Stromal cell of bone marrow (primary cell): ENCODE measurements at regions not wholly inside any gene's neighbourhood (a gene's known extent, or its start where the extent isn't known, plus 50 kb on each side); places are given as distances from the start of the nearest gene placed in this dataset.
"Not testable (repeated sequence)": the region's sequence is repeated elsewhere in the genome, so short reads cannot be mapped to it uniquely, and the experiment has no call there.

Experiments
- DNase-seq: peaks from one replicate; pipeline ENCODE4 v3.0.0-alpha.2; 2012; ENCODE audit warnings: low read depth

DNA sequence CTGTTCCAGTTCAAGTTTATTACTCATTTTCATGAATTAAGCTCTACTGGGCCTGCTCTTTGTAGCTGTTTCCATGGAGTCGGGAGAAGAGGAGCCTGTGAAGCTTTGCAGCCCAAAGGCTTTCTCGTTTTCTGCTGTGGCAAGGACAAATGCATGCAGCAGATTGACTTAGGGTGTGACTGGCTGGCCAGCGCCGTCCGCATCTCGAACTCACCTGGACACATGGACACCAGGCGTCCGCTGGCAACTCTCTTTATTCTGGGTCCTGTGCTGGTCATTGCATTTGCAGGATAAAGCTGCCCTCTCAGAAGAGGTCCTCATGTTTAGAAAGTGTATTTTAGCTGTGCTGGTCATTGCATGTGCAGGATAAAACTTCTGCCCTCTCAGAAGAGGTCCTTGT lies 350.4 kb downstream of the TMEM121 start:
- no peak for DNase-seq

DNA sequence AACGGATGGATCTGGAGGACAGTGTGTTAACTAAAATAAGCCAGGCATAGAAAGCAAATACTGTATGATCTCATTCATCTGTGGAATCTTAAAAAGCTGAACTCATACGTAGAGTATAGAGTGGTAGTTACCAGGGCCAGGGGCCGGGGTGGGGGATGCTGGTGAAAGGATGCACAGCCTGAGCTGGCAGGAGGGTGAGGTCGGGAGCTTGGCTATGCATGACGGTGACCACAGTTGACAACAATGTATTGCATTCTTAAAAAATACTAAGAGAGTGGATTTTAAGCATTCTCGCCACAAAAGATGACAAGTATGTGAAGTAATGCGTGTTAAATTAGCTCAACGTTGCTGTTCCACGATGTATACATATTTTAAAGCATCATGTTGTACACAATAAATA lies 351.3 kb downstream of the TMEM121 start:
- no peak for DNase-seq

DNA sequence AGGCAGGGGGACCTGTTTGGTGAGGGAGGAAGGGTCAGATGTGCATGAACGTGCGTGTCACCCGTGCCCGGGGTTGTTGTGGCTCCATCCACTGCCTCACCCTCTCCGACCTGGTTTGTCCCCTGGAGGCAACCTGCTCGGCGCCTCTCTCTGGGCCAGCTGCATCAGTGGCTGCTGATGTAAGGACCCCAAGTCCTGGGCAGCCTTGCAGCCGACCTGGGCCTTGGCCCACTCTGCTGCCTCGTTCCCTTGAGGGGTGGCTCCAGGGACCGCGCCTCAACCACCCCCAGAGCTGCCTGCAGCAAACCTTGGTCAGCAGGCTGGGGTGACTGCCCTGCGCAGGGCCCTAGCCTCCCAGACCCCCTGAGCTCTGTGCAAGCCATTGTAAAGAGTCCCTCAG lies 351.7 kb downstream of the TMEM121 start:
- no peak for DNase-seq

DNA sequence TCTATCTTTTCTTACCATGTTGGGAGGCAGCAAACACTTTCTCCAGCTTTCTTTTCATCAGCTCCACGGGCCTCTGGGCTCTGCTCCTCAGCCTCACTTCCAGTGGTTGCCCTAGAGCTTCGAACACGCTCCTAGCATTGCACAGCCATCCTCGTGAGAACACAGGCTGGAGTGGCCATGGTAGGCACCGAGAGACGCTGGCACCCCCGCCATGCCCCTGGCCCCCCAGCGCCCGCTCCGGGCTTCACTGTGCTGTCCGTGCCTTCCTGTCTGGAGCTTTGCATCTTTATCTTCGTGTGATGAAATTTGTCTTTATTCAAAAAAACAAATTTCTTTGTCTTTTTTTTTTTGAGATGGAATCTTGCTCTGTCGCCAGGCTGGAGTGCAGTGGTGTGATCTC lies 352.2 kb downstream of the TMEM121 start:
- DNase-seq = no peak

DNA sequence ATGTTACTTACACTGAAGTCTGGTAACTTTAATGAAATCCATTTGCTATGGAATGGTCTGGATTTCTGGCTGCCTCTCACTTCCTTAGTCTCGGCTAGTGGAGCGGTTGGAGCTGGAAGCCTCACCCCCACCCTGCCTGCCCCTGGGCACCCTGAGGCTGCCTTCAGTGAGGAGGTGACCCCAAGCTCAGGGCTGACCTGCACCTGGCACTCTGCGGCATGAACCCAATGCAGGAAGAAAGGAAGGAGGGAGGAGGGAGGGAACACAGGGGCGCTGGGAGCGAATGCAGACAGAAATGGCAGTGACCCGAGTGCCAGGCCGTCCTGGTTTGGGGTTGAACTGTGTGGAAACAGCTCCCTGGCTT lies 353.1 kb downstream of the TMEM121 start:
- no peak for DNase-seq

DNA sequence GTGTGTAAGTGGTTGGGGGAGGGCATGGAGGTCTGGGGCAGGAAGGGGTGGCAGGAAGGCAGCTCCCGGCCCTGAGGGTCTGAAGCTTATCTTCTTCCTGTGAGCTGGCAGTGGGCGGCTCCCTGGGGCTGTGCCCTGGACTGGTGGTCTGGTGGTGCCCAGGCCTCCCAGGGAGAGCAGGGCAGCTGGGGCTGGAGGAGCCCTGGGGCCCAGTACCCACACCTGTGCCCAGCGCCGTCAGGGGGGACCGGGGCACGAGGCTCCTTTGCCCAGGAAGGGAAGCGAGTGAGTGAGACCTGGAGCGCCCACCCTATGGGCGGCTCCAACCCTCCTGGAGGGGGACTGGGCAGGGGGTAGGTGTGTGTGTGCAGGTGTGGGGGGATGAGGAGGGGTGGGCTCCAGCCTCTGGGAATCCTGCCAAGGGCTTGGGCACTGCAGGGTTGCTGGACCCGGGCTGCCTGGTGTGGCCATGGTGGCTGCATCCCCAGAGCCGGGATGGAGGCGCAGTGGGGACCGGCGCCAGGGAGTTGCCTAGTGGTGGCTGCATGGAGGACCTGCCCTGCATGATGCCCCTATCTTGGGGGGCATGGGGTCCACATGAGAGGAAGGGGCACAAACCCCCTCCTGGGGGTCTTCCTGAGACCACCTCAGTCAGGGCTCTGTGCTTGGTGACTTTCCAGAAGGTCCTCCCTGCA lies 353.6 kb downstream of the TMEM121 start:
- no peak for DNase-seq

DNA sequence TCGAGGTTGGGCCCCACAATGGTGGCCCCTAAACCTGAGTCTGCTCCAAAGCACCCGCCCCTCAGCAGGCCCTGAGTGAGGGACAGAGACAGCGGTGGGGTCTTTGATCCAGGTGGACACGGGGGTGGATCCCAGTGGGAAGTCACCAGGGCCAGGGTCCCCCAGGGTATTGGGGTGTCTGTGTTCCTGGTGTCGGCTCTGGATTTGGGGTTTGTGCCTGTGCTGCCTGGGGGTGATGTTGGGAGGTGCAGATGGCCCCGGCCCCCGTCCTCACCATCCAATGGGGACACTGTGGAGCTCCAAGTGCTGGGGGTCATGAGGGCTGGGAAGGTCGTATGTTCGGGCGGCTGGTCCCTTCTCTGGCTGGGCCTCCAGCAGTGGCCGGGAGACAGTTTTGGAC lies 354.2 kb downstream of the TMEM121 start:
- DNase-seq = no peak

DNA sequence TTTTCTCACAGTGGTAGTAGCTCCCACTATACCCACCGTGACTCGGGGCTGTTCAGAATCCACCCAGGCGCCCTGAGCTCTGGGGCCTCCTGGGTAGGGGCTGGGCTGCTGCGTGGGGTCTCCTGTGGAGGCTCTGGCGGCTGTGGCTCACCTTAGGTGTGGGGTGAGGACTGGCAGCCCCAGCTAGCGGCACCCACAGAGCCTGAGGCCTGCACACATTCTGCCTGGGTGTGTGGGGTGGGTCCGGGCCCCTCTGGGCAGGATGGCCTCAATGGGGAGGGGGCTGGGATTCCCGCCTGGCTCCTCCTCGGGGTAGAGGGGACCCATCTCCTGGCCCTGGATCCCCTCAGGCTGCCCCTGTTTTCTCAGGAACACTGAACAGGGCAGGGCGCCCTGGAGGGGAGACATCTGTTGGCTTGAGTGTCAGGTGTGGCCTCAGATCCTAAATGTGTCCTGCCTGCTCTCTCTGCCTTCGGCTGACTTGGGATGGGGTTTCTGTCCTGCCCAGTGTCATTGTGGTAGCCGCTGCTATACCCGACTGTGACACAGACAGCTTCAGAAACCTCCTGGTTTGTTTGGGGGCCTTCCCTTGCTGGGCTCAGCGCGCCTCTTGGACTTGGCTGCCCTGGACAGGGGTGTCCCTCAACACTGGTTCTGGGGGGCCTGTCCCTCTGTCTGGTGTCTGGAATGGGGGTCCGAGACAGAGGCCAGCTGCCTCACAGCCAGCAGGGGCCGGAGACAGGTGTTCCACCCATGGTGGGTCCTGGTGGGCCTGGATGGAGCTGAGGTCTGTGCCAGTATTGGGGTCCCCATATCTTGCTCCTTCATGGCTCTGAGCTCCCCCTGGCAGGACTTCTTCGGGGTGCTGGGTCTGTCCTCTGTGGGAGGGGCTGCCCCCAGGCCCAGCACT lies 354.9 kb downstream of the TMEM121 start:
- DNase-seq = no peak

DNA sequence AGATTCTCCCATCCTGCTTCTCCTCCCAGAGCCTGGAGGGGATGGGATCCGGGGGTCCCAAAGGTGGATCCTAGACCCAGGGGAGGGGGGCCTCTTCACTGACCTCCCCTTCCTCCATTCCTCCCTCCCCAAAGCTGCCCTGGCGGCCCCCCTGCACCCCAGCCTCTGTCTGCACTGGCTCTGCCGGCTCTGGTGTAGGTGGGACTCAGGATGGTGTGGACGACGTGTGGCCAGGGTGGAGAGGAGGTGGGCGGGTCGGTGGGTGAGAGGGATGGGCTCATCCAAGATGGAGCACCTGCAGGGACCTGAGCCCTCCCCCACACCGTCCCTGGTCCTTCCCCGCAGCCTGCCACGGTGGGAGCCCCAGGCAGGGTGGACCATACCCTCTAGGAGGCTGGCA lies 355.6 kb downstream of the TMEM121 start:
- not testable (repeated sequence) for DNase-seq

DNA sequence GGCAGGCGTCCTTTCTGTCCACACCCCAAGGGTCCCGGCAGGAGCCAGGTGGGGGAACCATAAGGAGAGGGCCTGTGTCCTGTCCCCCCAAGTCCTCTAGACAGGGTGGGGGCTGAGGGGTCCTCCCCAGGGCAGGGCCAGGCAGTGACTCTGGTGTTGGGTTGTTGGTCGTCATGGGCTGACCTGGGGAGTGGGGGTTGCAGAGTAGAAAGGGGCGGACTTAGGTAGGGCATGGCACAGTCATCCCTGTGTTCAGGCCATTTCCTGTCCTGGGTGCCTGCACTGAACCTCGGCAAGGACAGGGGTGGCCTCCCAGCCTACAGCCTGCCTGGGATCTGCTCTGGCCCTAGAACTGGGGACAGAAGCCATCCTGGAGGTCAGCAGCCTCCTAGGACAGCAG lies 356.2 kb downstream of the TMEM121 start:
- no peak for DNase-seq

DNA sequence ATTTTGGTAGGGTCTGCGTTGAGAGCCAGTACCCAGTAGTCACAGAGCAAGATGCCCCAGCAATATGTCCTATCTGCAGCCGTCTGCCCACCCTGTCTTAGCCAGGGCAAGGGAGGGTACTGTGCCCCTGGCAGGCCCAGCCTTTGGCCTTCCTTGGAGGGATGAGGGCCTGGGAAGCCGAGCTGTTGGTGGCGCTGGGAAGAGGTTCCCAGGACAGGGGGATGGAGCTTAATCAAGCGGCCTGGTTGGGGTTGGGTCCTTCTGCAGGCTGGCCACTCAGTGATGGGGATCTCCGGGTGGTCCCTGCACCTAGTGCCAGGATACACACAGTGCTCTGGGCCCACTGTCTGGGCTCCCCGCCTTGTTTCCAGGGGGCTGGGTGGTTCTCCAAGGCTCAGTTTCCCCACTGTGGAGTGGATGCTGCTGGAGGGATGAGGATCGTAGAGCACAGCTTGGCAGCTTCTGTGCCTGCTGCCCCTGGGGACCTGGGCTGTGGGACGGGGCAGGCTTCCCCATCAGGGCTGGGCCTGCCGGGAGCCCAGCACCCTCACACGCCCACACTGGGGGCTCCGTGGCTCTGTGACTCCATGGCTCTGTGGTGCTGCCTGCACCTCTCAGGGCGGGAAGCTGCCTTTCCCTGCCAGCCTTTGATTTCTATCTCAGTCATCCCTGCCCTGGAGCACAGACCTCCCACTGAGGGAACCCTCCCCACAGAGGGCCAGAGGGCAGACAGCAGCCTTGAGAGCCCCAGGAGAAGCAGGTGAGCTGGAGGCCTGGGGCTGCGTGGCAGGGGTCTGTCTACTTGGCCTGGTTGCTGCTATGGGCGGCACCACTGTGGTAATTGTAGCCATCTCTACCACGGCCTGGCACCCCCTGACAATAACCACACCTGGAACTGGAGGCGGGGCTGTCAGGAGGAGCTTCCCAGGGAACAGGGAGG lies 357.0 kb downstream of the TMEM121 start:
- DNase-seq = no peak

DNA sequence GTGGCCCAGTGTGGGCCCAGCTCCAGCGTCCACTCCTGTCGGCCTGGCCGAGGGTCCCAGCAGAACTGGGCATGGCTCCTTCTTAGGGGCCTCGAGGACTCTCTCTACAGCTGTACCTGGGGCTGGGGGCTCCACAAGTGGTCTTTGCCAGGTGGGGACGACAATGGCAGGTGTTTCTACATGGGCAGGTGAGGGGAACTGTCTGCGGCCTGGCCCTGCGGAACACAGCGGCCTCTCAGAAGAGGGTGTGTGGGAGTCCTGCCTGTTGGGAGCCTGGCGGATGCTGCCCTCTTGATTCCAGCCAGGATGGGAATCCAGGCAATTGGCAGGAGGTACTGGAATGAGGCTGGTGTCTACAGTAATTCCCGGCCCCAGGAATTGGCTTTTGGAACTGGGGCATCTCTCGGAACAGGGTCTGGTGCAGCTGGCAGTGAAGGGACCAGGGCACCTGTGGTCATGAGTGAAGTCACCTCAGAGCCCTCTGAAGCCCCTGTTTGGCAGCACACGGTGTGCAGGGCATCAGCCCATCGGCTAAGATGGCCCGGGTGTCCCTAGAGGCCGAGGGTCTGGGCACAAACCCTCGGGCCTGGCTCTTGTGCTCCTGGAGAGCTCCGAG lies 357.9 kb downstream of the TMEM121 start:
- not testable (repeated sequence) for DNase-seq

DNA sequence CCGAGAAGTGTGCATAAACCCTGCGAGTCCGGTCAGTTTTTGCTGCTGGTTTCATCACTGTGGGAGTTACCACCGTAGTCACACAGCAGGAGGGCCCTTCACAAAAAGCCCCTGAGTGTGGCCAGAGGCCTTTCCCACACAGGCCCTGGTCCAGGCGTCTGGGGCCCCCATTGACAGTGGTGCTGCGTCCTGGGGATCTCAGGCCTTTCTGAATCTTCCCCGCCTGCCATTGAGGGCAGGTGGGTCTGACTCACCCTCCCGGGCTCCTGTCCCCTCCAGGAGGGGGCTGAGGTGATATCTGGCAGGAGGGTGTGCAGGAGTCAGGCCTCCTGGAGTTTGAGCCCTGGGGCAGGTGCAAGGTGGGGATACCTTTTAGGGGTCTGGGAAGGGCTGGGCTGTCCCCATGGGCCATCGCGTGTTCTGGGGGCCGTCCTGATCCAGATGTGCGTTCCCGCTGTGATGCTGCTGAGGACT lies 358.5 kb downstream of the TMEM121 start:
- no peak for DNase-seq

DNA sequence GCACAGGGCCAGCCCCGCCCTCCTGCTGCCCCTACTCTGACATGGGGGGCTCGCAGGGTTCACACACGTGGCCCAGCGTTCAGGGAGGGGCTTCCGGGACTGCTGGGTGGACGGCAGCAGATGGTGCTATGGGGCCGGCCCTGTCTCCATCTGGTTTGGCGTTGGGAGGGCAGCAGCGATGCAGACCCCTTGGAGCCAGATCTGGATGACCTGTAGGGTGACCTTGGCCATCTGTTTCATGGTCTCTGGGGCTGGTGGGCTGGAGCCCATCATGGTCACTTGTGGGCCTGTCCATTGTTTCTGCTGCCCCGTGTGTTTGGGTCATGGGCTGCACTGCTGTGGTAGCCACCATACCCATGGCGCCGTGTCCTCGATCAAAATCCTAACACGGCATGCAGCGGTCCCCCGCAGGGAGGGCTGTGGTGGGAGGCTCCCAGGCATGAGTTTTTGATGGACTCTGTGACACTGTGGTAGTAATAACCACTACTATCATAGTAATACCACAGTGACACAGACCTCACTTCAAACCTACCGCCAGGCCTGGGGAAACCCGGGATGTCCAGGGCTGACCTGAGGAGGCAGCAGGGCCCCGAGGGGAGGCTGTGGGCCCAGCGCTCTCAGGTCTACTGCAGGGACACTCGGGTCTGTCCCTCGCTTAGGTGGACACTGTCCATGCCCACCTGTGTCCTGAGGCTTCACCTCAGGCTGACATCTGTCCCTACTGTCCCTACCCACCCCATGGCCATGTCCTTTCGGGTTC lies 359.4 kb downstream of the TMEM121 start:
- DNase-seq = no peak

DNA sequence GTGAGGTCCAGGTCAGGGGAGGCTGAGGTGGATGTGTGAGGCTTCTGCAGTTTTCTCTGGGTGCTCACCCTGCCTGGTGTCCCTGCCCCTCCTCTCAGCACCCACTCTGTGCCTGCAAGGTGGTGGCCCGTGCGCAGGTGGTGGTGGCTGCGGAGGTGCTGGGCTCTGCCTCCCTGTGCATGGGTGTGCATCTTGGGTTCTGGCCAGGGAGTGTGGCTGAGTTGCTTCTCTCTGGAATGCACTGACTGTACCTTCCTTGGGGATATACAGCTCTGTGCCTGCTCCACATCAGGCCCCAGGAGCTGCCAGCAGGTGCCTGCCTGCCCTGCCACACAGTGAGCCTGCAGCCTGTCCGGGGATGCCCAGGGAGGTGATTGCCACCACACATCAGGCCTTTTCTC lies 360.4 kb downstream of the TMEM121 start:
- DNase-seq = not testable (repeated sequence)

DNA sequence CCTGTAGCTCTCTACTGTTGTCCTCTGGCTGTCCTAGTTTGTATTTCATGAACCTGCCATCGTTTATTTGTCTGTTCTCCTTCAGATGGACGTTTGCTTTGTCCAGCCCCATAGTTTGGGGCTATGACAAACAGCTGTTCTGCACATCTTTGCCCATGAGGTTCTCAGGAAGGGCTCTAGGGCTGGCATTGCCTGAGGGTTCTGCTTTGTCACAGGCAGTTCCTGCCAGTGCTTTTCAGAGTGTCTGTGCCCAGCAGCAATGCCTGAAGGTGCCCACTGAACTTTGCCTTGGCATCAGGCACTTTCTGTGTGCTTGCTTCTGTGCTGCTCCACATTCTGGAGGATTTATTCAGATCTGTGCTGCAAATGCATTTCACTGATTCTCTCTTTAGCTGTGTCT lies 361.3 kb downstream of the TMEM121 start:
- no peak for DNase-seq

DNA sequence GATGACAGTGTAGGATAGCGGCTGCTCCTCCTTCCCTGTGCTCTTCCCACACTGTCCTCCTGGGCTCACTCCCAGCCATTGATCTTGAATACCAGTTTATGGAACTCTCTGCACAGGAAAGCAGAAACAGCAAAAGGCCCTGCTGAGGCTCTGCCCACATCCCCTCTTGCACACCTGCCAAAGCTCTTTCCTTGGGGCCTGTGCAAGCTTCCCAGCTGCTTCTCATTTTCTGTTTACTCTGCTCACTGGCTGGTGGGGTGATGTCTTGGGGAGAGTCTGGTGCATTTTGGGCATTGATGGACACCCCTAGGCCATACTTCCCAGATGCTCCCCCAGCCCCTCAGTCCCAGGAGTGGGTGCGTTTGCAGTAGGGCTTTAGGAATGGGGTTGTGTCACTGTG lies 361.8 kb downstream of the TMEM121 start:
- no peak for DNase-seq

DNA sequence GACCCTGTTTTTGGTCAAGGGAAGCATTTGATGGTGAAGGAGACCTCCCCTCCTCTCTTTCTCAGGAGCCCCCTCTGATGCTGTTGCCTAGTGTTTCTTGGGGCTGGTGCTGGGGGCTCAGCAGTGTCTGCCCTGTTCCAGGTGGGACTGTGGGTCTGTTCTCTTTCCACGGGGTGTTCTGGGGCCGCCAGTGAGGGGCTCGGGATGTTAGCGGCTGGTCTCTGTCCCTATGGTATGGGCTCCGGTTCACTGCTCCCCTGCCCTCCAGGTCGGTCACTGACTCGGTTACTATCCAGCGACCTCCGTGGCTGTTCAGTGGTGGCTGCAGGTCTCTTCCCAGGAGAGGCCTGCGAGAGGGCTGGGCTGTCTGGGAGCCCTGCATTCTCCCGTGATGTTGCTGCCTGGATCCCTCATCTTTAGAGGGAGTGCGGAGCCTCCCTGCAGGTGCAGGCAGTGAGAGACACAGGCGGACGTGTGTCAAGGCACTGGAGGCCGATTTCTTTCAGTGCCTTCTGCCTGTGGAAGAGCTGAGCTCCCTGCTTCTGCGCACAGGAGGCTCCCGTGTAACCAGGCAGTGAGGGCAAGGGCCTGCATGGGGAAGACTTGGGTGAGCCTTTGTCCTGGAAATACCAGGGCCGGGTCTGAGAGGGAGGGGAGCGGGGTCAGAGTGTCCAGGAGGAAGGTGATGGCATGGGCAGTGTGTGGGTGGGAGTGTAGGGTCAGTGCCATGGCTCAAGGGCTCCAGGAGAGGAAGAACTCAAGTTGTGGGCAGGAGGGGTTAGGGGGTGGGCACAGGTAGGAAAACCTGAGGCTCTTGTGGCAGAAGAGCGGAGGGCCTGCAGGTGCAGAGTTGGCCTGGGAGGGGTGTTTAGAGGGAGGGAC lies 362.6 kb downstream of the TMEM121 start:
- no peak for DNase-seq

DNA sequence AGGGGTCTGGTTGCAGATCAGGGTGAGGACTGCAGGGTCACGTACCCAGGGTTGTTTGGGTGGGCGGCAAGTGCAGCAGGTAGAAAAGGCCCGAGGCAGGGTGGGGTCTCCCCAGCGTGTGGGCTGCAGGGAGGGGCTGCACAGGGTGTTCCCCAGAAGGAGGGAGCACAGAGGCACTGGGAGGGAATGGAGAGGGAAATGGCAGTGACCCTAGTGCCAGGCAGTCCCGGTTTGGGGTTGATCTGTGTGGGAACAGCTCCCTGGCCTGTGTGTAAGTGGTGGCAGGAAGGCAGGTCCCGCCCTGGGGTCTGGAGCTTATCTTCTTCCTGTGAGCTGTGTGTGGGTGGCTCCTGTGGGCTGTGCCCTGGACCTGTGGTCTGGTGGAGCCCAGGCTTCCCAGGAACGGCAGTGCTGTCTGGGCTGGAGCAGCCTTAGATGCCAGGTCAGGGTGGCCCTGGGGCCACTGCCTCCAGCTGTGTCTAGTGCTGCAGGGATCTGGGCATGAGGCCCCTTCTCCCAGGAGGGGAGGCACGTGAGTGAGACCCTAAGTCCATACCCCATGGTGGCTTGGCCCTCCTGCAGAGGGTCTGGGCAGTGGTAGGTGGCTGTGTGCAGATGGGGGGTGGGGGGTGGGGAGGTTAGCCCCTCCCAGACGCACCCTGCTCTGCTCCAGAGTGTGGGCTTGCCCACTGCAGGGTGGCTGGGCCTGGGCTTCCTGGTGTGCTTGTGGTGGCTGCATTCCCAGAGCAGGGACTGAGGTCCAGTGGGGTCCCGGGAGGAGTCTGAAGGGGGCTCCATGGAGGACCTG lies 363.5 kb downstream of the TMEM121 start:
- DNase-seq = no peak
